ENCODE measurements at regions not wholly inside any gene's neighbourhood (a gene's known extent, or its start where the extent isn't known, plus 50 kb on each side); places are given as distances from the start of the nearest gene placed in this dataset.

- intact Hi-C loops (cut with DNase I), result no loop called here
- TF ChIP-seq, protein P1, sequence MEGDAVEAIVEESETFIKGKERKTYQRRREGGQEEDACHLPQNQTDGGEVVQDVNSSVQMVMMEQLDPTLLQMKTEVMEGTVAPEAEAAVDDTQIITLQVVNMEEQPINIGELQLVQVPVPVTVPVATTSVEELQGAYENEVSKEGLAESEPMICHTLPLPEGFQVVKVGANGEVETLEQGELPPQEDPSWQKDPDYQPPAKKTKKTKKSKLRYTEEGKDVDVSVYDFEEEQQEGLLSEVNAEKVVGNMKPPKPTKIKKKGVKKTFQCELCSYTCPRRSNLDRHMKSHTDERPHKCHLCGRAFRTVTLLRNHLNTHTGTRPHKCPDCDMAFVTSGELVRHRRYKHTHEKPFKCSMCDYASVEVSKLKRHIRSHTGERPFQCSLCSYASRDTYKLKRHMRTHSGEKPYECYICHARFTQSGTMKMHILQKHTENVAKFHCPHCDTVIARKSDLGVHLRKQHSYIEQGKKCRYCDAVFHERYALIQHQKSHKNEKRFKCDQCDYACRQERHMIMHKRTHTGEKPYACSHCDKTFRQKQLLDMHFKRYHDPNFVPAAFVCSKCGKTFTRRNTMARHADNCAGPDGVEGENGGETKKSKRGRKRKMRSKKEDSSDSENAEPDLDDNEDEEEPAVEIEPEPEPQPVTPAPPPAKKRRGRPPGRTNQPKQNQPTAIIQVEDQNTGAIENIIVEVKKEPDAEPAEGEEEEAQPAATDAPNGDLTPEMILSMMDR (IDR thresholded peaks at IDR 0.05), result no peak
- peak in 2 of 4 donors; percentile 18 to 30 for TF ChIP-seq POLR2AphosphoS5 (IDR thresholded peaks at IDR 0.05)
Observed at GRCh38 chr10:4034907-4035598, 250.0 kb upstream of the KLF6 start.

GRCh38 chr10:4033341-4033896 lies 248.4 kb upstream of the KLF6 start:
- H3K27ac ChIP-seq, result no peak overlapping the region
- intact Hi-C loops (cut with DNase I), result no loop called here
- no peak for DNase-seq

More at GRCh38 chr10:4034907-4035598, 250.0 kb upstream of the KLF6 start:
- H3K27ac ChIP-seq, result peak overlapping the region; percentile 39 to 70 (median 62)
- no peak for DNase-seq
- no peaks in the 10 kb centered on the region for H3K9me3 ChIP-seq
- no peaks in the 10 kb centered on the region for H3K27me3 ChIP-seq
- WGBS, 2 donors, result 6 to 31% methylated on average over 15 of the region's 15 CpGs
- H3K4me3 ChIP-seq, result peak overlapping the region in 3 of 4 donors; percentile 23 to 40 (median 36)
- H3K36me3 ChIP-seq, result no peaks in the 10 kb centered on the region
- H3K4me1 ChIP-seq, result peaks cover 0 to 16% (median 3%) of the 10 kb centered on the region in 4 donors

GRCh38 chr10:4029866-4030265 lies 244.9 kb upstream of the KLF6 start:
- Histone ChIP-seq H3K4me1 (peaks cover 0 to 19% (median 12%) of the 10 kb centered on the region in 4 donors), H3K27me3 (no peaks in the 10 kb centered on the region), H3K9me3 (no peaks in the 10 kb centered on the region), H3K36me3 (no peaks in the 10 kb centered on the region), H3K27ac (no peak overlapping the region), H3K4me3 (no peak overlapping the region)
- no peak for DNase-seq
- intact Hi-C loops (cut with DNase I), result no loop called here
- 86 to 89% methylated on average over 8 of the region's 8 CpGs for WGBS, 2 donors
- TF ChIP-seq, protein P1 (IDR thresholded peaks at IDR 0.05), result no peak
- TF ChIP-seq EP300 (IDR thresholded peaks at IDR 0.05) (no peak), POLR2AphosphoS5 (IDR thresholded peaks at IDR 0.05) (no peak), POLR2A (IDR thresholded peaks at IDR 0.05) (no peak)

More at GRCh38 chr10:4033341-4033896, 248.4 kb upstream of the KLF6 start:
- H3K4me3 ChIP-seq, result no peak overlapping the region
- WGBS, 2 donors, result 73 to 80% methylated on average over 8 of the region's 8 CpGs
- no peaks in the 10 kb centered on the region for H3K36me3 ChIP-seq
- no peaks in the 10 kb centered on the region for H3K27me3 ChIP-seq
- no peaks in the 10 kb centered on the region for H3K9me3 ChIP-seq
- no peak for TF ChIP-seq POLR2AphosphoS5 (IDR thresholded peaks at IDR 0.05)
- TF ChIP-seq, protein P1 (IDR thresholded peaks at IDR 0.05), result no peak
- peaks cover 0 to 20% (median 4%) of the 10 kb centered on the region in 4 donors for H3K4me1 ChIP-seq

DNA sequence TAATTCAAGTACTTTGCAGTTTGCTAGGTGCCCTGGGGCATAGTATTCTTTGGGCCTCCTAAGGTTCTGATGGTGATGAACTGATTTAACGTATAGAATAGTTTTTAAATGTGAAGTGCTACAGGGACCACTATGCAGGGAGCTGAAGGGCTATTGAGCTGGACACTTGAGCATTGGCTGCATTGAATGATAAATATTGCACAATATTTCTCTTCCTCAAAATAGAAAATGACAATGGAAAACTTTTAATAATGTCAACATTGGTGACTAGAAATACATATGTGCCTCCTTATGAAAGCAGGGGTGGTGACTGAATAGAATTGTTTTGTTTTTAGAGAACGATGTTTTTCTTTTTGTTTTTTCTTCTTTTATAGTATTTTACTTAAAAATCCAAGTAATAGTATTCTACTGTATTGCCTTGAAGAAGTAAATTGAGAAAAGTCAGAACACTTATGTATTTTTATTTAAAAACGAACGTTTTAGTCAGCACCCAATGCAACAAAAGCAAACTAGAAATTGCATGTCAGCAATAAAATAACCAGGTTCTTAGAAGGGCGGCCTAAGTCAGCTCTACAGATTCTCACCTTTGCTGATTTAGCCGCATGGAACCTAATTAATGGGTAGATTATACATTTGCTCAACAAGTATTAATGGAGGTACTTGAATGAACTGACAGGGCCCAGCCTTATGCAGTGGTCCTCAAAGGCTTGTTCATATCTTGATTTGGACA lies 244.0 kb upstream of the KLF6 start:
- no peaks in the 10 kb centered on the region for H3K27me3 ChIP-seq
- TF ChIP-seq POLR2AphosphoS5 (IDR thresholded peaks at IDR 0.05) (no peak), EP300 (IDR thresholded peaks at IDR 0.05) (no peak), POLR2A (IDR thresholded peaks at IDR 0.05) (no peak)
- TF ChIP-seq, protein P1 (IDR thresholded peaks at IDR 0.05), result no peak
- H3K9me3 ChIP-seq, result no peaks in the 10 kb centered on the region
- DNase-seq, result no peak
- WGBS, 2 donors, result 95 to 97% methylated on average over 6 of the region's 6 CpGs
- no peak overlapping the region for H3K4me3 ChIP-seq
- no peaks in the 10 kb centered on the region for H3K36me3 ChIP-seq
- intact Hi-C loops (cut with DNase I), result no loop called here
- peaks cover 0 to 10% (median 9%) of the 10 kb centered on the region in 4 donors for H3K4me1 ChIP-seq
- no peak overlapping the region for H3K27ac ChIP-seq

All from sigmoid colon (tissue), 6 donors.